Activated gamma-delta T cell treated with anti-CD3 and anti-CD28 coated beads, Interleukin-2, amount 50 U/mL, for 16 hours (primary cell): ENCODE measurements at regions not wholly inside any gene's neighbourhood (a gene's known extent, or its start where the extent isn't known, plus 50 kb on each side); places are given as distances from the start of the nearest gene placed in this dataset.
"Not testable (repeated sequence)": the region's sequence is repeated elsewhere in the genome, so short reads cannot be mapped to it uniquely, and the experiment has no call there.

ENCODE experiments used
- DNase-seq: peaks from one replicate; pipeline ENCODE4 v3.0.0-alpha.2; 2020; ENCODE audit warnings: low read depth

- no peak for DNase-seq
Observed at GRCh38 chr1:99062192-99062591, 57.5 kb upstream of the PLPPR5 start.

- no peak for DNase-seq
Observed at GRCh38 chr1:99069146-99069545, 64.5 kb upstream of the PLPPR5 start.

- DNase-seq: not testable (repeated sequence)
Observed at GRCh38 chr1:99078529-99078928, 73.9 kb upstream of the PLPPR5 start.

- no peak for DNase-seq
Observed at GRCh38 chr1:99082366-99082765, 77.7 kb upstream of the PLPPR5 start.

GRCh38 chr1:99083338-99083737 is 78.7 kb upstream of the PLPPR5 start:
- no peak for DNase-seq

GRCh38 chr1:99084562-99084961 is 79.9 kb upstream of the PLPPR5 start:
- no peak for DNase-seq

GRCh38 chr1:99086057-99086456 is 81.4 kb upstream of the PLPPR5 start:
- DNase-seq: no peak

GRCh38 chr1:99098589-99098988 is 93.9 kb upstream of the PLPPR5 start:
- no peak for DNase-seq

GRCh38 chr1:99106274-99106673 is 101.6 kb upstream of the PLPPR5 start:
- no peak for DNase-seq

GRCh38 chr1:99107680-99108079 is 103.0 kb upstream of the PLPPR5 start:
- no peak for DNase-seq

- no peak for DNase-seq
Observed at GRCh38 chr1:99110140-99111041, 105.7 kb upstream of the PLPPR5 start.

GRCh38 chr1:99115231-99115630 is 110.6 kb upstream of the PLPPR5 start:
- DNase-seq: no peak

- DNase-seq: no peak
Observed at GRCh38 chr1:99119188-99119587, 114.5 kb upstream of the PLPPR5 start.

GRCh38 chr1:99122039-99122438 is 117.4 kb upstream of the PLPPR5 start:
- DNase-seq: no peak

- DNase-seq: no peak
Observed at GRCh38 chr1:99123936-99124335, 119.3 kb upstream of the PLPPR5 start.

- DNase-seq: no peak
Observed at GRCh38 chr1:99131546-99131945, 126.9 kb upstream of the PLPPR5 start.

- no peak for DNase-seq
Observed at GRCh38 chr1:99133756-99134500, 129.3 kb upstream of the PLPPR5 start.

- no peak for DNase-seq
Observed at GRCh38 chr1:99137554-99138206, 126.6 kb upstream of the PLPPR4 start.

GRCh38 chr1:99139876-99140275 is 124.4 kb upstream of the PLPPR4 start:
- no peak for DNase-seq

GRCh38 chr1:99146129-99146848 is 118.0 kb upstream of the PLPPR4 start:
- DNase-seq: no peak

GRCh38 chr1:99149952-99150351 is 114.3 kb upstream of the PLPPR4 start:
- no peak for DNase-seq

GRCh38 chr1:99152132-99152531 is 112.2 kb upstream of the PLPPR4 start:
- no peak for DNase-seq
